Lower leg skin (tissue), 3 donors: ENCODE measurements at regions not wholly inside any gene's neighbourhood (a gene's known extent, or its start where the extent isn't known, plus 50 kb on each side); places are given as distances from the start of the nearest gene placed in this dataset.

Source experiments
- CTCF ChIP-seq, 3 donors: fragments of 450-650 bp; IDR thresholded peaks; one replicate each; pipeline ENCODE4 v1.5.1; 2016; ENCODE audit warnings: antibody characterized with exemption in 3 of 3, mild to moderate bottlenecking in 3 of 3, moderate library complexity in 2 of 3
- POLR2A ChIP-seq, 2 donors: fragments of 450-650 bp; IDR thresholded peaks; one replicate each; pipeline ENCODE4 v1.6.1; 2016 to 2017; ENCODE audit warnings: antibody characterized with exemption in 2 of 2, mild to moderate bottlenecking in 1 of 2, moderate library complexity in 1 of 2

GRCh38 chr1:217965156-217965786, 319.8 kb upstream of the RRP15 start:
- TF ChIP-seq POLR2A (IDR thresholded peaks at IDR 0.05) (no peak), CTCF (IDR thresholded peaks at IDR 0.05) (no peak)
